Vagina (tissue), 2 donors: ENCODE measurements at regions not wholly inside any gene's neighbourhood (a gene's known extent, or its start where the extent isn't known, plus 50 kb on each side); places are given as distances from the start of the nearest gene placed in this dataset.

Source experiments
- CTCF ChIP-seq, 3 experiments: fragments of 450-650 bp in 2 of 3; fragments of 200-600 bp in 1 of 3; sonication (generic) in 1 of 3; IDR thresholded peaks; one replicate each; pipeline ENCODE4 v1.5.1; 2017 to 2019; ENCODE audit warnings: antibody characterized with exemption in 3 of 3, mild to moderate bottlenecking in 2 of 3, moderate library complexity in 2 of 3
- POLR2AphosphoS5 ChIP-seq, 2 donors: sonication (generic); formaldehyde crosslinking; IDR thresholded peaks; one replicate each; pipeline ENCODE4 v1.9.0; 2017; ENCODE audit warnings: antibody characterized with exemption in 2 of 2, mild to moderate bottlenecking in 2 of 2, low read depth in 1 of 2; ENCODE audit not compliant: insufficient read depth in 1 of 2

GRCh38 chr15:87355946-87356345 is 900.6 kb downstream of the NTRK3 start:
- TF ChIP-seq CTCF (IDR thresholded peaks at IDR 0.05) (no peak), POLR2AphosphoS5 (IDR thresholded peaks at IDR 0.05; ENCODE audit: insufficient read depth in 1 of 2, low read depth in 1 of 2) (no peak)
